ENCODE measurements at regions not wholly inside any gene's neighbourhood (a gene's known extent, or its start where the extent isn't known, plus 50 kb on each side); places are given as distances from the start of the nearest gene placed in this dataset.

DNA sequence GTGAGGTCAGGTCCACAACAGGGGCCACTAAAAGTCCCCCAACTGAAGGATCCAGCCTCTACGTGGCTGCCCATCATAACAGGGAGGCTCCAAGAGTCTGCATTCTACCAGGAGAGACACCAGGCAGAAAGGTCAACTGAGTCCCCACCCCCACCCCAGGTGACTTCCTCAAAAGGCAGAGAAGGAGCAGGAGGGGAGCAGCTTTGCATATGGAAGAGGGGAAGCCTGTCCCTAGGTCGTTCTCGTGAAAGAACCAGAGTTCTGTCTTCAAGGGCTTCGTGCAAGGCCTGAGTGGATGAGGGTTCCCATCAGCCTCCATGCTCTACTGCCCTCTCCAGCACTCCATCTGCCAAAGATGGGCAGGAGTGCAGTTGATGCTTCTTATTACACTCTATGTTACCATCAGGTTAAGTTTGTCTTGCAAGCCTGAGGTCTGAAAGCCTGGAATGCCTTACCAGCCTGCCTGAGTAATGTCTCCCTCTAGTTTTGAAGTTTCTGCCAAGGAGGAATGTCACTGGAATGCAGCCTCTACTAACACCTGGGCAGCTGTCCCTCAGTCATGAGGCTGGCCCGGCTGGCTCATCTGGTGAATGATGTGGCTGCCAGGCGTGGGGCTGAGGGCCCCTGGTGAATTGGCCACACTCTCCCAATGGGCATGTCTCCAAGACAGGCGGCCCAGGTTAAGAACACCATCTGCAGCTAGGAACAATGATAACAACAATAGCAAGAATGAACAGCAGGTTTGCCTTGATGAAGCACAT lies 54.3 kb upstream of the SMNDC1 start:
- TF ChIP-seq, protein P1, sequence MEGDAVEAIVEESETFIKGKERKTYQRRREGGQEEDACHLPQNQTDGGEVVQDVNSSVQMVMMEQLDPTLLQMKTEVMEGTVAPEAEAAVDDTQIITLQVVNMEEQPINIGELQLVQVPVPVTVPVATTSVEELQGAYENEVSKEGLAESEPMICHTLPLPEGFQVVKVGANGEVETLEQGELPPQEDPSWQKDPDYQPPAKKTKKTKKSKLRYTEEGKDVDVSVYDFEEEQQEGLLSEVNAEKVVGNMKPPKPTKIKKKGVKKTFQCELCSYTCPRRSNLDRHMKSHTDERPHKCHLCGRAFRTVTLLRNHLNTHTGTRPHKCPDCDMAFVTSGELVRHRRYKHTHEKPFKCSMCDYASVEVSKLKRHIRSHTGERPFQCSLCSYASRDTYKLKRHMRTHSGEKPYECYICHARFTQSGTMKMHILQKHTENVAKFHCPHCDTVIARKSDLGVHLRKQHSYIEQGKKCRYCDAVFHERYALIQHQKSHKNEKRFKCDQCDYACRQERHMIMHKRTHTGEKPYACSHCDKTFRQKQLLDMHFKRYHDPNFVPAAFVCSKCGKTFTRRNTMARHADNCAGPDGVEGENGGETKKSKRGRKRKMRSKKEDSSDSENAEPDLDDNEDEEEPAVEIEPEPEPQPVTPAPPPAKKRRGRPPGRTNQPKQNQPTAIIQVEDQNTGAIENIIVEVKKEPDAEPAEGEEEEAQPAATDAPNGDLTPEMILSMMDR (IDR thresholded peaks at IDR 0.05): no peak
- TF ChIP-seq USF2 (IDR thresholded peaks at IDR 0.05; ENCODE audit: borderline replicate concordance, low read depth, low read length): no peak
- no peak for TF ChIP-seq SMC3 (IDR thresholded peaks at IDR 0.05; ENCODE audit: low read depth, low read length)
- TF ChIP-seq RAD21 (IDR thresholded peaks at IDR 0.05; ENCODE audit: low read length): no peak
- no peak for TF ChIP-seq IRF3 (IDR thresholded peaks at IDR 0.05; ENCODE audit: low read depth, low read length)
- peak; percentile 38 for TF ChIP-seq PBX3 (IDR thresholded peaks at IDR 0.05)
- TF ChIP-seq EP300 (IDR thresholded peaks at IDR 0.05; ENCODE audit: borderline replicate concordance in 1 of 2, low read depth in 1 of 2, low read length in 1 of 2): no peak
- no peak for TF ChIP-seq TEAD4 (IDR thresholded peaks at IDR 0.05; ENCODE audit: borderline replicate concordance, insufficient read depth)
- TF ChIP-seq EZH2phosphoT487 (IDR thresholded peaks at IDR 0.05; ENCODE audit: borderline replicate concordance, low read depth): no peak
- no peak for TF ChIP-seq MXI1 (IDR thresholded peaks at IDR 0.05; ENCODE audit: low read depth, low read length)
- no peak for TF ChIP-seq TAF1 (IDR thresholded peaks at IDR 0.05; ENCODE audit: borderline replicate concordance, low read depth, low read length)
- no peak for TF ChIP-seq RFX5 (IDR thresholded peaks at IDR 0.05; ENCODE audit: low read length)
- TF ChIP-seq NFIC (IDR thresholded peaks at IDR 0.05; ENCODE audit: borderline replicate concordance): peak; percentile 51
